ENCODE measurements at regions not wholly inside any gene's neighbourhood (a gene's known extent, or its start where the extent isn't known, plus 50 kb on each side); places are given as distances from the start of the nearest gene placed in this dataset.
A peak's percentile ranks its signal among the peaks of the same experiment; 100 is the strongest.
"Not testable (repeated sequence)": the region's sequence is repeated elsewhere in the genome, so short reads cannot be mapped to it uniquely, and the experiment has no call there.

DNA sequence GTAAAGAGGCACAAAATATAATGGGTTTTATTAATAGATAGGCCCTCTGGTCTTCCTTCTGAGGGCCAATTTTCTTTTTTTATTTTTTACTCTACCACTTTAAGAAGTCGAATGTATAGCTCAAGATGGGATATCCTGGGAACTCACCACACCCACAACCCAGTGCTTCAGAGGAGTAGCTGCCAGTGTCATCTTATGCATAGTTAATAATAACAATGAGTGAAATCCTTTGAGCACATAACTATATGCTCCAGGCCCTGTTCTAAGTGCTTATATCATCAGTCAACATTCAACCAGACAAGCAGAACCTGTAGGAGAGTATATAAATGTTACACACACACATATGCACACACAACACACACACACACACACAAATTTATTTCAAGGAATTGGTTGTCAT, 150.3 kb upstream of the ACTBL2 start:
- DNase-seq (ENCODE audit: low read depth in 1 of 2, low spot score in 1 of 2) = no peak
- TF ChIP-seq JUND (IDR thresholded peaks at IDR 0.05; ENCODE audit: low read depth) = no peak
- in situ Hi-C loops (cut with HindIII; ENCODE audit: low pct_unique_long_range_greater_than_20kb, low sequenced_read_pairs) = no loop called here

DNA sequence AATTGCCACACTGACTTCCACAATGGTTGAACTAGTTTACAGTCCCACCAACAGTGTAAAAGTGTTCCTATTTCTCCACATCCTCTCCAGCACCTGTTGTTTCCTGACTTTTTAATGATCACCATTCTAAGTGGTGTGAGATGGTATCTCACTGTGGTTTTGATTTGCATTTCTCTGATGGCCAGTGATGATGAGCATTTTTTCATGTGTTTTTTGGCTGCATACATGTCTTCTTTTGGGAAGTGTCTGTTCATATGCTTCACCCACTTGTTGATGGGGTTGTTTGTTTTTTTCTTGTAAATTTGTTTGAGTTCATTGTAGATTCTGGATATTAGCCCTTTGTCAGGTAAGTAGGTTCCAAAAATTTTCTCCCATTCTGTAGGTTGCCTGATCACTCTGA, 148.5 kb upstream of the ACTBL2 start:
- in situ Hi-C loops (cut with HindIII; ENCODE audit: low pct_unique_long_range_greater_than_20kb, low sequenced_read_pairs); DNase-seq (ENCODE audit: low read depth in 1 of 2, low spot score in 1 of 2): not testable (repeated sequence)

GRCh38 chr5:57627661-57628060, 145.1 kb upstream of the ACTBL2 start:
- in situ Hi-C loops (cut with HindIII; ENCODE audit: low pct_unique_long_range_greater_than_20kb, low sequenced_read_pairs) = no loop called here
- no peak for TF ChIP-seq JUND (IDR thresholded peaks at IDR 0.05; ENCODE audit: low read depth)
- no peak for DNase-seq (ENCODE audit: low read depth in 1 of 2, low spot score in 1 of 2)

- no peak for DNase-seq (ENCODE audit: low read depth in 1 of 2, low spot score in 1 of 2)
- in situ Hi-C loops (cut with HindIII; ENCODE audit: low pct_unique_long_range_greater_than_20kb, low sequenced_read_pairs) = no loop called here
- TF ChIP-seq JUND (IDR thresholded peaks at IDR 0.05; ENCODE audit: low read depth) = no peak
Observed at GRCh38 chr5:57626703-57627102, 144.1 kb upstream of the ACTBL2 start.

GRCh38 chr5:57621624-57622023, 139.0 kb upstream of the ACTBL2 start:
- TF ChIP-seq JUND (IDR thresholded peaks at IDR 0.05; ENCODE audit: low read depth) = no peak
- in situ Hi-C loops (cut with HindIII; ENCODE audit: low pct_unique_long_range_greater_than_20kb, low sequenced_read_pairs) = no loop called here
- no peak for DNase-seq (ENCODE audit: low read depth in 1 of 2, low spot score in 1 of 2)

DNA sequence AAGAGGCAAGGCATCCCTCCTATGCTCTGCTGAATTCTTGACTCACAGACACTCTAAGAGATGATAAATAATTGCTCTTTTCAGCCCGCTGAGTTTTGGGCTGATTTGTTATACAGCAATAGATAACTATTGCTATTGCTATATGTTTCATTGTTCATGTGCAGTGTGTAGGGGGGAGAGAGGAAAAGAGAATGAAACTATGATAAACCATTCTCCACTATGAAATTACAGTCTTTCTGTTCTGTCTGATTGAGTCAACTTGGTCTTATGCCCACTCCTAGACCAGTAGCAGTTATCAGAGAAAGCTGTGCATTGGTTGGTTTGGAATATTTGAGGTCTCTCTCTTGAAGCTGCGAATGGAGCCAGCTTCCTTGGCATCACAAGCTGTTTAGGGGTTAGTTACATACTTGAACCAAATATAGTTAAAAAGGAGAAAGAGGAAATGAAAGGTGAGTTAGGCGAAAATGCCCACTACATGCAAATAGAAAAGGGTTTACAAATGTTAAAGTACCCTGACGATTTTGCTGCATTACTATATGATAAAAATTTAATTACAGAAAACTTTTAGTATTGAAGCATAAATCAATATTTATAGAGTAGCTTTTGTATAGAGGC, 136.3 kb upstream of the ACTBL2 start:
- in situ Hi-C loops (cut with HindIII; ENCODE audit: low pct_unique_long_range_greater_than_20kb, low sequenced_read_pairs) = no loop called here
- DNase-seq (ENCODE audit: low read depth in 1 of 2, low spot score in 1 of 2) = no peak
- TF ChIP-seq JUND (IDR thresholded peaks at IDR 0.05; ENCODE audit: low read depth) = no peak

DNA sequence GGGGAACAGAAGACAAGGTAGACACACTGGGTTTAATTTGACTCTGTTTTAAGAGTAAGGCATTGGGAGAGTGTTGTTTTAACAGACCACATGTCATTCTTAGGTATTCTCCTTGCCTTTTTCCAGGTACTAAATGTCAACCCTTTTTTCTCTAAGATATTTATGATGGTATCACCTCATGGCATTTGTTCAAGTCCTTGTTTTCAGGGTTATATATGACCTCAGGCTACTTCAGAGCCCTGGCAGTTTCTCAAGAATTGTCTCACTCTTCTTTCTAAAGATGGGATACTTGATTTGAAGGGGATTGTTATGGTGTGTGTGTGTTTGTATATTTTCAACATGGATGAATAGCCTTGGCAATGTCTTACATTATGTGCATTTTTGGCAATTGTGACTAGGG, 131.1 kb upstream of the ACTBL2 start:
- in situ Hi-C loops (cut with HindIII; ENCODE audit: low pct_unique_long_range_greater_than_20kb, low sequenced_read_pairs) = no loop called here
- no peak for TF ChIP-seq JUND (IDR thresholded peaks at IDR 0.05; ENCODE audit: low read depth)
- peak in 1 of 2 experiments; percentile 69 for DNase-seq (ENCODE audit: low read depth in 1 of 2, low spot score in 1 of 2)

GRCh38 chr5:57611177-57611576, 128.6 kb upstream of the ACTBL2 start:
- DNase-seq (ENCODE audit: low read depth in 1 of 2, low spot score in 1 of 2) = no peak
- no peak for TF ChIP-seq JUND (IDR thresholded peaks at IDR 0.05; ENCODE audit: low read depth)
- in situ Hi-C loops (cut with HindIII; ENCODE audit: low pct_unique_long_range_greater_than_20kb, low sequenced_read_pairs) = no loop called here

GRCh38 chr5:57608542-57608941, 125.9 kb upstream of the ACTBL2 start:
- DNase-seq (ENCODE audit: low read depth in 1 of 2, low spot score in 1 of 2) = no peak
- TF ChIP-seq JUND (IDR thresholded peaks at IDR 0.05; ENCODE audit: low read depth) = no peak
- in situ Hi-C loops (cut with HindIII; ENCODE audit: low pct_unique_long_range_greater_than_20kb, low sequenced_read_pairs) = no loop called here

GRCh38 chr5:57601996-57602395, 119.4 kb upstream of the ACTBL2 start:
- in situ Hi-C loops (cut with HindIII; ENCODE audit: low pct_unique_long_range_greater_than_20kb, low sequenced_read_pairs) = no loop called here
- no peak for TF ChIP-seq JUND (IDR thresholded peaks at IDR 0.05; ENCODE audit: low read depth)
- DNase-seq (ENCODE audit: low read depth in 1 of 2, low spot score in 1 of 2) = no peak

- in situ Hi-C loops (cut with HindIII; ENCODE audit: low pct_unique_long_range_greater_than_20kb, low sequenced_read_pairs) = no loop called here
- TF ChIP-seq JUND (IDR thresholded peaks at IDR 0.05; ENCODE audit: low read depth) = no peak
- no peak for DNase-seq (ENCODE audit: low read depth in 1 of 2, low spot score in 1 of 2)
Observed at GRCh38 chr5:57600321-57600720, 117.7 kb upstream of the ACTBL2 start.

GRCh38 chr5:57598756-57599155, 116.1 kb upstream of the ACTBL2 start:
- in situ Hi-C loops (cut with HindIII; ENCODE audit: low pct_unique_long_range_greater_than_20kb, low sequenced_read_pairs) = no loop called here

DNA sequence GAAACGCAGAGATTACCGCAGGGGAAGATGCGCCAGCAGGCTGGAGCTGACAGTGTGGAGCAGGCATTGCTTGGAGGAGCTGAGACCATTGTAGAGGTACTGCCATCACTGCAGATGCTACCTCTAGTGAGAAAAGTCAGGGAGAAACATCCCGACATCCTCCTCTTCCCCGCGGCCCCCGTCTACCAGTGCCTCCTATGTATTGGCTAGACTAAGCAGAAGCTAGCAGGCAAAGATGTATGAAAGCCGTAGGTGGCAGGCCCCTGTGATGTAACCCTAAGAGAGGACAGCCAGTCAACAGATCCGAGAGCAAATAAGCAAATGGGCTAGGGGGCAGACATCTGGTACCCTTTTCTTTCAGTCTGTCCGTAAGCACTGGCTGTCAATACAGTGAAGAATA, 115.5 kb upstream of the ACTBL2 start:
- no peak for DNase-seq (ENCODE audit: low read depth in 1 of 2, low spot score in 1 of 2)
- in situ Hi-C loops (cut with HindIII; ENCODE audit: low pct_unique_long_range_greater_than_20kb, low sequenced_read_pairs) = no loop called here
- TF ChIP-seq JUND (IDR thresholded peaks at IDR 0.05; ENCODE audit: low read depth) = no peak

More at GRCh38 chr5:57598756-57599155, 116.1 kb upstream of the ACTBL2 start:
- no peak for TF ChIP-seq JUND (IDR thresholded peaks at IDR 0.05; ENCODE audit: low read depth)
- peak in 1 of 2 experiments; percentile 21 for DNase-seq (ENCODE audit: low read depth in 1 of 2, low spot score in 1 of 2)

GRCh38 chr5:57595523-57595991, 112.9 kb upstream of the ACTBL2 start:
- in situ Hi-C loops (cut with HindIII; ENCODE audit: low pct_unique_long_range_greater_than_20kb, low sequenced_read_pairs) = no loop called here
- no peak for DNase-seq (ENCODE audit: low read depth in 1 of 2, low spot score in 1 of 2)
- TF ChIP-seq JUND (IDR thresholded peaks at IDR 0.05; ENCODE audit: low read depth) = no peak

Measured in T47D (cell line).